AG04450 (cell line): ENCODE measurements at regions not wholly inside any gene's neighbourhood (a gene's known extent, or its start where the extent isn't known, plus 50 kb on each side); places are given as distances from the start of the nearest gene placed in this dataset.

Experiments
- CTCF ChIA-PET: fragments of 300-600, 350-600 bp; formaldehyde crosslinking; extraction: SDS; loops from one replicate; lab custom pipeline; 2022; ENCODE audit warnings: antibody characterized with exemption, inconsistent platforms; lab: Charles Lee
- POLR2A ChIA-PET: fragments of 350-600 bp; formaldehyde crosslinking; extraction: SDS; loops from one replicate; lab custom pipeline; 2021; ENCODE audit warnings: antibody characterized with exemption, inconsistent platforms; lab: Yijun Ruan, JAX
- DNase-seq: peaks from one replicate; pipeline ENCODE4 v3.0.0-alpha.2; 2011; ENCODE audit warnings: low read depth, low spot score
- H3K27ac ChIP-seq: one replicate; pipeline ENCODE4 v1.5.1; 2012; ENCODE audit warnings: low read depth, low read length, control low read depth
- H3K27me3 ChIP-seq: one replicate; pipeline ENCODE4 v1.6.0; 2012; ENCODE audit warnings: low read length; ENCODE audit not compliant: control insufficient read depth, insufficient read depth
- H3K4me3 ChIP-seq: 2 replicates; pipeline ENCODE4 v1.5.1; 2011; ENCODE audit warnings: mild to moderate bottlenecking, low read depth, low read length, control low read depth
- H3K9me3 ChIP-seq: 2 replicates; pipeline ENCODE4 v1.5.1; 2012; ENCODE audit warnings: low read length; ENCODE audit not compliant: control insufficient read depth, insufficient read depth
- CTCF ChIP-seq: IDR thresholded peaks from 2 replicates; pipeline ENCODE4 v1.5.1; 2011; ENCODE audit warnings: low read depth, low read length, control low read depth, inconsistent platforms

GRCh38 chr2:220662431-220662830 is 909.7 kb downstream of the EPHA4 start:
- no peak overlapping the region for H3K4me3 ChIP-seq
- ChIA-PET CTCF (no interaction called here), POLR2A (no interaction called here)
- no peak for DNase-seq
- TF ChIP-seq CTCF = no peak
- no peaks in the 10 kb centered on the region for H3K9me3 ChIP-seq
- no peak overlapping the region for H3K27ac ChIP-seq
- H3K27me3 ChIP-seq = no peaks in the 10 kb centered on the region

- TF ChIP-seq CTCF = no peak
- Histone ChIP-seq H3K27me3 (no peaks in the 10 kb centered on the region), H3K9me3 (no peaks in the 10 kb centered on the region), H3K4me3 (no peak overlapping the region), H3K27ac (no peak overlapping the region)
- ChIA-PET POLR2A (no interaction called here), CTCF (interaction anchor here (0.7 kb wide), 1 partner anchor 50 kb away, joined by 3 read pairs; no protein-coding TSS in a partner anchor)
- DNase-seq = no peak
Observed at GRCh38 chr2:220663065-220663464, 909.0 kb downstream of the EPHA4 start.

GRCh38 chr2:220664272-220665107 is 907.6 kb downstream of the EPHA4 start:
- POLR2A ChIA-PET = interaction anchor here (0.6 to 1.9 kb wide), 4 partner anchors 78 to 957 kb away, joined by 3 to 7 read pairs (median 3); partner anchors contain the start of gene EPHA4
- Histone ChIP-seq H3K27me3 (no peaks in the 10 kb centered on the region), H3K4me3 (no peak overlapping the region), H3K27ac (no peak overlapping the region), H3K9me3 (no peaks in the 10 kb centered on the region)
- no peak for TF ChIP-seq CTCF
- peak; percentile 23 for DNase-seq
- CTCF ChIA-PET = no interaction called here

- ChIA-PET CTCF (no interaction called here), POLR2A (interaction anchor here (0.7 to 1.9 kb wide), 3 partner anchors 79 to 907 kb away, joined by 3 to 7 read pairs (median 3); partner anchors contain the start of gene EPHA4)
- Histone ChIP-seq H3K27me3 (no peaks in the 10 kb centered on the region), H3K9me3 (no peaks in the 10 kb centered on the region), H3K27ac (no peak overlapping the region), H3K4me3 (no peak overlapping the region)
- no peak for TF ChIP-seq CTCF
- DNase-seq = no peak
Observed at GRCh38 chr2:220665108-220665471, 907.0 kb downstream of the EPHA4 start.

- Histone ChIP-seq H3K9me3 (no peaks in the 10 kb centered on the region), H3K27ac (no peak overlapping the region), H3K27me3 (no peaks in the 10 kb centered on the region), H3K4me3 (no peak overlapping the region)
- no peak for TF ChIP-seq CTCF
- DNase-seq = no peak
- POLR2A ChIA-PET = no interaction called here
- CTCF ChIA-PET = no interaction called here
Observed at GRCh38 chr2:220669324-220669723, 902.8 kb downstream of the EPHA4 start.
